ENCODE measurements at regions not wholly inside any gene's neighbourhood (a gene's known extent, or its start where the extent isn't known, plus 50 kb on each side); places are given as distances from the start of the nearest gene placed in this dataset.

DNA sequence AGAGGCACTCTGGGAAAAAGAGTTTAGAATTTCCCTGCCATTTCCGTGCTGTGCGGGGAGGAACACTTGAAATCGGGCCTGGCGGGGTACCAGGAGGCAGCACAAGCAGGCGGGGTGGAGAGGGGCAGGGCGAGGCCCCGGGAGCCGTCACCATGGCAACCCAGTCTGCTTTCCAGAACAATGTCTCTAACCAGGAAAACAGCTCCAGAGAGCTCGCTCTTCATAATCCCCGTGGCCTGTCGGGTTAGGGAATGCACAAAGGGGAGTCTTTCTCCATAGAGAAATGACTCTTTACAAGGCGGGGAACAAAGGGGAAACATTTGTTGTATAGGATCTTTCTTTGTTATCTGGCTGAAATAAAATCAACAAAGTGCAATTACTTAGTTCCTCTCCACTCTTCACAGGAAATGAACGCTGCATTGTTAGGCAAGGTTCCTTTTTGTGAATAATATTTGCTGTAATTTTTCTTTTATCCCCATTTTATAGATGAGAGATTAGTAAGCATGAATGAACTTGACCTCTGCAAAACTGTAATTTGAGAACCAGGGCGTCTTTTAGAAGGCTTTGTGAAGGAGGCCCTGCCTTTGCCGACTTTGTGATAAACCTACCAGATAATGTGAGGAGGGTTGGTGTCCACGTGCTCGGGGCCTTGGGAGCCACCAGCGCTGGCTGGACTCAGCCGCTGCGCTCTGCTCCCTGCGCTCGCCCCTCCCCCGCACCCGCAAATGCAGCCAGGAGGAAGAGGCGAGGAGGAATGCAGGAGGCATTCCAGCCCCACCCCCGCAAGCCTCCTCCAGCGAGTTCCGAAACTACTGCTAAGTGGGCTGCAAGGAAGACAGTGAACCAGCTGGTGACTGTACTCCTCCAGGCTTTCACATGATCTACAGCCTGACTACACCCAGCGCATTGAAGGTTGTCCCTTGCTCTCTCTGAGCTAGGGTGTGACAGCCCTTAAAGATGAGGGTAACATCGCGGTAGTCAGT, 105.2 kb upstream of the ATF7IP start (continued):
- TF ChIP-seq, protein P1, sequence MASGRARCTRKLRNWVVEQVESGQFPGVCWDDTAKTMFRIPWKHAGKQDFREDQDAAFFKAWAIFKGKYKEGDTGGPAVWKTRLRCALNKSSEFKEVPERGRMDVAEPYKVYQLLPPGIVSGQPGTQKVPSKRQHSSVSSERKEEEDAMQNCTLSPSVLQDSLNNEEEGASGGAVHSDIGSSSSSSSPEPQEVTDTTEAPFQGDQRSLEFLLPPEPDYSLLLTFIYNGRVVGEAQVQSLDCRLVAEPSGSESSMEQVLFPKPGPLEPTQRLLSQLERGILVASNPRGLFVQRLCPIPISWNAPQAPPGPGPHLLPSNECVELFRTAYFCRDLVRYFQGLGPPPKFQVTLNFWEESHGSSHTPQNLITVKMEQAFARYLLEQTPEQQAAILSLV (CRISPR knock-in tag; IDR thresholded peaks at IDR 0.05; ENCODE audit: borderline replicate concordance): no peak
- TF ChIP-seq HNRNPK (IDR thresholded peaks at IDR 0.05; ENCODE audit: low read depth, low read length, poor library complexity, severe bottlenecking) (no peak), FOXM1 (CRISPR knock-in tag; IDR thresholded peaks at IDR 0.05) (no peak), SOX13 (IDR thresholded peaks at IDR 0.05) (no peak; the same call in 1 of the 2 replicates), SOX13 (CRISPR knock-in tag; conservative IDR thresholded peaks at IDR 0.05 in 1 of 2, IDR thresholded peaks at IDR 0.05 in 1 of 2) (peak in 1 of 2 experiments; percentile 25; a peak in 2 of 4 replicates), ZNF296 (CRISPR knock-in tag; conservative IDR thresholded peaks at IDR 0.05) (no peak), THAP11 (CRISPR knock-in tag; IDR thresholded peaks at IDR 0.05) (0 out of 2 replicates have a peak, but pooled peaks have one; percentile 15), U2AF2 (IDR thresholded peaks at IDR 0.05; ENCODE audit: low read depth, low read length) (no peak), SMYD3 (CRISPR knock-in tag; IDR thresholded peaks at IDR 0.05) (no peak), KLF12 (CRISPR knock-in tag; IDR thresholded peaks at IDR 0.05; ENCODE audit: borderline replicate concordance) (0 out of 2 replicates have a peak, but pooled peaks have one; percentile 58), FOXC1 (CRISPR knock-in tag; IDR thresholded peaks at IDR 0.05; ENCODE audit: borderline replicate concordance) (no peak), ZNF329 (CRISPR knock-in tag; IDR thresholded peaks at IDR 0.05; ENCODE audit: low read depth) (no peak), PITX1 (CRISPR knock-in tag; IDR thresholded peaks at IDR 0.05) (peak; percentile 38; the same call in 1 of the 2 replicates), ZNF317 (CRISPR knock-in tag; IDR thresholded peaks at IDR 0.05) (no peak), MATR3 (CRISPR knock-in tag; IDR thresholded peaks at IDR 0.05) (no peak), FOSL2 (CRISPR knock-in tag; IDR thresholded peaks at IDR 0.05) (peak; percentile 19; the same call in 1 of the 2 replicates), KDM2A (CRISPR knock-in tag; IDR thresholded peaks at IDR 0.05; ENCODE audit: borderline replicate concordance, low read depth) (0 out of 2 replicates have a peak, but pooled peaks have one; percentile 23), ZSCAN21 (CRISPR knock-in tag; IDR thresholded peaks at IDR 0.05; ENCODE audit: borderline replicate concordance) (no peak)
- TF ChIP-seq, protein P2, sequence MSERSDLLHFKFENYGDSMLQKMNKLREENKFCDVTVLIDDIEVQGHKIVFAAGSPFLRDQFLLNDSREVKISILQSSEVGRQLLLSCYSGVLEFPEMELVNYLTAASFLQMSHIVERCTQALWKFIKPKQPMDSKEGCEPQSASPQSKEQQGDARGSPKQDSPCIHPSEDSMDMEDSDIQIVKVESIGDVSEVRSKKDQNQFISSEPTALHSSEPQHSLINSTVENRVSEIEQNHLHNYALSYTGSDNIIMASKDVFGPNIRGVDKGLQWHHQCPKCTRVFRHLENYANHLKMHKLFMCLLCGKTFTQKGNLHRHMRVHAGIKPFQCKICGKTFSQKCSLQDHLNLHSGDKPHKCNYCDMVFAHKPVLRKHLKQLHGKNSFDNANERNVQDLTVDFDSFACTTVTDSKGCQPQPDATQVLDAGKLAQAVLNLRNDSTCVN (CRISPR knock-in tag; IDR thresholded peaks at IDR 0.05; ENCODE audit: borderline replicate concordance): no peak
- TF ChIP-seq, protein P3, sequence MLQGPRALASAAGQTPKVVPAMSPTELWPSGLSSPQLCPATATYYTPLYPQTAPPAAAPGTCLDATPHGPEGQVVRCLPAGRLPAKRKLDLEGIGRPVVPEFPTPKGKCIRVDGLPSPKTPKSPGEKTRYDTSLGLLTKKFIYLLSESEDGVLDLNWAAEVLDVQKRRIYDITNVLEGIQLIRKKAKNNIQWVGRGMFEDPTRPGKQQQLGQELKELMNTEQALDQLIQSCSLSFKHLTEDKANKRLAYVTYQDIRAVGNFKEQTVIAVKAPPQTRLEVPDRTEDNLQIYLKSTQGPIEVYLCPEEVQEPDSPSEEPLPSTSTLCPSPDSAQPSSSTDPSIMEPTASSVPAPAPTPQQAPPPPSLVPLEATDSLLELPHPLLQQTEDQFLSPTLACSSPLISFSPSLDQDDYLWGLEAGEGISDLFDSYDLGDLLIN (CRISPR knock-in tag; IDR thresholded peaks at IDR 0.05; ENCODE audit: borderline replicate concordance): no peak
- TF ChIP-seq, protein P4, sequence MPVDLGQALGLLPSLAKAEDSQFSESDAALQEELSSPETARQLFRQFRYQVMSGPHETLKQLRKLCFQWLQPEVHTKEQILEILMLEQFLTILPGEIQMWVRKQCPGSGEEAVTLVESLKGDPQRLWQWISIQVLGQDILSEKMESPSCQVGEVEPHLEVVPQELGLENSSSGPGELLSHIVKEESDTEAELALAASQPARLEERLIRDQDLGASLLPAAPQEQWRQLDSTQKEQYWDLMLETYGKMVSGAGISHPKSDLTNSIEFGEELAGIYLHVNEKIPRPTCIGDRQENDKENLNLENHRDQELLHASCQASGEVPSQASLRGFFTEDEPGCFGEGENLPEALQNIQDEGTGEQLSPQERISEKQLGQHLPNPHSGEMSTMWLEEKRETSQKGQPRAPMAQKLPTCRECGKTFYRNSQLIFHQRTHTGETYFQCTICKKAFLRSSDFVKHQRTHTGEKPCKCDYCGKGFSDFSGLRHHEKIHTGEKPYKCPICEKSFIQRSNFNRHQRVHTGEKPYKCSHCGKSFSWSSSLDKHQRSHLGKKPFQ (CRISPR knock-in tag; IDR thresholded peaks at IDR 0.05; ENCODE audit: insufficient replicate concordance): peak; percentile 79
- TF ChIP-seq, protein P5, sequence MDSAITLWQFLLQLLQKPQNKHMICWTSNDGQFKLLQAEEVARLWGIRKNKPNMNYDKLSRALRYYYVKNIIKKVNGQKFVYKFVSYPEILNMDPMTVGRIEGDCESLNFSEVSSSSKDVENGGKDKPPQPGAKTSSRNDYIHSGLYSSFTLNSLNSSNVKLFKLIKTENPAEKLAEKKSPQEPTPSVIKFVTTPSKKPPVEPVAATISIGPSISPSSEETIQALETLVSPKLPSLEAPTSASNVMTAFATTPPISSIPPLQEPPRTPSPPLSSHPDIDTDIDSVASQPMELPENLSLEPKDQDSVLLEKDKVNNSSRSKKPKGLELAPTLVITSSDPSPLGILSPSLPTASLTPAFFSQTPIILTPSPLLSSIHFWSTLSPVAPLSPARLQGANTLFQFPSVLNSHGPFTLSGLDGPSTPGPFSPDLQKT (CRISPR knock-in tag; IDR thresholded peaks at IDR 0.05; ENCODE audit: borderline replicate concordance): no peak

Measured in HepG2 (cell line).